Naive thymus-derived CD4-positive, alpha-beta T cell (primary cell): ENCODE measurements at regions not wholly inside any gene's neighbourhood (a gene's known extent, or its start where the extent isn't known, plus 50 kb on each side); places are given as distances from the start of the nearest gene placed in this dataset.

Source experiments
- ATAC-seq: fragments of 150-1000 bp; cut with Tn5 transposase; 2 replicates; pipeline ENCODE4 v1.10.0; 2021; ENCODE audit warnings: mild to moderate bottlenecking, moderate library complexity
- CTCF ChIA-PET: fragments of 350-600 bp; sonication (Branson Sonifier 250); formaldehyde crosslinking; loops from one replicate; lab custom pipeline; 2021; ENCODE audit warnings: antibody characterized with exemption; lab: Charles Lee
- POLR2A ChIA-PET: fragments of 350-600 bp; sonication (Branson Sonifier 250); formaldehyde crosslinking; loops from one replicate; lab custom pipeline; 2021; ENCODE audit warnings: antibody characterized with exemption, inconsistent platforms; lab: Charles Lee
- DNase-seq, 9 donors: peaks; one replicate each; pipeline versions ENCODE4 v3.0.0 to v3.0.0-alpha.2; 2020 to 2022; ENCODE audit warnings: mixed read lengths in 1 of 9
- H3K27ac ChIP-seq: one replicate; pipeline ENCODE4 v1.7.0; 2013; ENCODE audit warnings: mild to moderate bottlenecking, low read depth, low read length, moderate library complexity
- H3K27me3 ChIP-seq, 2 donors: one replicate each; pipeline ENCODE4 v1.7.0; 2013; ENCODE audit warnings: low read length in 2 of 2, mild to moderate bottlenecking in 2 of 2, moderate library complexity in 2 of 2; ENCODE audit not compliant: control insufficient read depth in 2 of 2, insufficient read depth in 2 of 2
- H3K36me3 ChIP-seq, 3 experiments: 1 replicate in 2 of 3; 2 replicates in 1 of 3; pipeline ENCODE4 v1.7.0; 2013; ENCODE audit warnings: low read length in 3 of 3, mild to moderate bottlenecking in 3 of 3, moderate library complexity in 1 of 3; ENCODE audit not compliant: insufficient read depth in 3 of 3, control insufficient read depth in 2 of 3
- H3K4me1 ChIP-seq, 2 donors: one replicate each; pipeline ENCODE4 v1.7.0; 2013; ENCODE audit warnings: low read length in 2 of 2, mild to moderate bottlenecking in 2 of 2, moderate library complexity in 1 of 2; ENCODE audit not compliant: control insufficient read depth in 2 of 2, insufficient read depth in 2 of 2
- H3K4me3 ChIP-seq: 2 replicates; pipeline ENCODE4 v1.7.0; 2013; ENCODE audit warnings: mild to moderate bottlenecking, low read length
- H3K9me3 ChIP-seq, 3 experiments: 1 replicate in 2 of 3; 2 replicates in 1 of 3; pipeline ENCODE4 v1.7.0; 2013; ENCODE audit warnings: low read length in 3 of 3; ENCODE audit not compliant: control insufficient read depth in 2 of 3
- H3K27ac Mint-ChIP-seq, 9 donors: one replicate each; pipeline ENCODE4 v1.8.0; 2020 to 2022; ENCODE audit warnings: mixed read lengths in 9 of 9, mild to moderate bottlenecking in 8 of 9, moderate library complexity in 5 of 9, inconsistent platforms in 2 of 9
- H3K27me3 Mint-ChIP-seq, 5 donors: one replicate each; pipeline ENCODE4 v1.8.0; 2021 to 2022; ENCODE audit warnings: mixed read lengths in 5 of 5, mild to moderate bottlenecking in 1 of 5
- H3K36me3 Mint-ChIP-seq, 5 donors: one replicate each; pipeline ENCODE4 v1.8.0; 2020 to 2022; ENCODE audit warnings: mixed read lengths in 5 of 5, mild to moderate bottlenecking in 3 of 5, inconsistent platforms in 1 of 5
- H3K4me1 Mint-ChIP-seq, 7 donors: one replicate each; pipeline ENCODE4 v1.8.0; 2020 to 2022; ENCODE audit warnings: mixed read lengths in 7 of 7, mild to moderate bottlenecking in 3 of 7, inconsistent platforms in 1 of 7
- H3K4me3 Mint-ChIP-seq, 10 donors: one replicate each; pipeline ENCODE4 v1.8.0; 2020 to 2022; ENCODE audit warnings: mild to moderate bottlenecking in 10 of 10, mixed read lengths in 10 of 10, moderate library complexity in 6 of 10, inconsistent platforms in 2 of 10
- H3K9me3 Mint-ChIP-seq, 11 donors: one replicate each; pipeline ENCODE4 v1.8.0; 2020 to 2022; ENCODE audit warnings: mixed read lengths in 11 of 11, mild to moderate bottlenecking in 4 of 11, inconsistent platforms in 1 of 11, moderate library complexity in 1 of 11
- intact Hi-C, 2 donors: fragments of 100-400 bp; cut with micrococcal nuclease; formaldehyde crosslinking; loops; one replicate each; pipeline ENCODE4 v1.15.1; 2023

DNA sequence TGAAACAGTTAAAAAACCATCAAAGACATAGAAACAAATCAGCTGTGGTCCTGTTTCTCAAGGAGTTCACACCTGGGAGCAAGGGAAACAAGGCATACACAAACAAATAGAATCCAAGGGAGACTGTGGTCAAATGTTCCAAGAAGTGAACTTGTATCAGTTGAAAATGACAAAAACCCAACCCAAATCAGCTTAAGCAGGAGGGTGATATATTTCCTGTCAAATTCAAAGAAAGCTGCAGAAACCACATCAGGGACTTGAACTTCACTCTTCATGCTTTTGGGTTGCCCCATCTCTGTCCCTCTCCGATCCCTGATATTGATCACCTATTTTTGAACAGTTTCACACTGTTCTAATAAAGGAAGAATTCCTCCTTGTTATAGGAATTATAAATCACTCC is 148.6 kb upstream of the FMR1 start:
- Mint-ChIP-seq H3K27me3 (peaks cover 0 to 3% (median 0%) of the 10 kb centered on the region in 5 donors), H3K4me1 (peaks cover 0 to 21% (median 8%) of the 10 kb centered on the region in 7 donors), H3K36me3 (peaks cover 0 to 8% (median 0%) of the 10 kb centered on the region in 5 donors), H3K9me3 (peaks cover 0 to 3% (median 0%) of the 10 kb centered on the region in 11 donors), H3K4me3 (peak overlapping the region in 3 of 10 donors; percentile 16 to 64 (median 19)), H3K27ac (peak overlapping the region in 1 of 9 donors; percentile 73)
- H3K4me3 ChIP-seq, result no peak overlapping the region
- no peaks in the 10 kb centered on the region for H3K9me3 ChIP-seq
- intact Hi-C loops, result loop anchor here in 1 of 2 donors (1.0 to 10.0 kb wide), 3 partner anchors 26 to 152 kb away; partner anchors contain the start of gene FMR1
- H3K27me3 ChIP-seq, result no peaks in the 10 kb centered on the region
- ChIA-PET CTCF (no interaction called here), POLR2A (no interaction called here)
- DNase-seq (peak in 1 of 9 donors; percentile 5), ATAC-seq (no peak)
- H3K27ac ChIP-seq, result no peak overlapping the region
- H3K36me3 ChIP-seq, result no peaks in the 10 kb centered on the region
- H3K4me1 ChIP-seq, result no peaks in the 10 kb centered on the region

DNA sequence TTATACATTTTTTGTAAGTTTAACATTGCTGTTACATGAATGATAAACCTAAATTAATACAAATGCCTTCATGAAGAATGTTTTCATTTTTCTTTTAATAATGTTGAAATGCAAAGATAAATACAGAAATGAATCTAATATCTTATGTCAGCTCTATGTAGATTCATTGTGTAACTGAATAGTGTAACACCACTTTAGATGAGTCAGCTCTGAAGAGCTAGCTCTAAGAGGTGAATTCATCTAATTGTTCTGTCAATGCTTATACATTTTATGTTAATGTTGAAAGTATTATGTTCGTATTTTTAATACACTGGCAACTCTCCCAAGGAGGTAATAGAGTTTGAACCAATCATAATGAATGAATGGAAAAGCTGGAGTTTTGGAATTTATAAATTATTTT is 146.9 kb upstream of the FMR1 start:
- POLR2A ChIA-PET, result no interaction called here
- CTCF ChIA-PET, result no interaction called here
- H3K27ac ChIP-seq, result no peak overlapping the region
- no peak for ATAC-seq
- Mint-ChIP-seq H3K9me3 (peaks cover 0 to 3% (median 0%) of the 10 kb centered on the region in 11 donors), H3K27me3 (peaks cover 0 to 5% (median 0%) of the 10 kb centered on the region in 5 donors), H3K36me3 (peaks cover 0 to 6% (median 0%) of the 10 kb centered on the region in 5 donors), H3K4me3 (no peak overlapping the region), H3K4me1 (peaks cover 0 to 21% (median 8%) of the 10 kb centered on the region in 7 donors), H3K27ac (no peak overlapping the region)
- no peaks in the 10 kb centered on the region for H3K4me1 ChIP-seq
- DNase-seq, result no peak
- no peak overlapping the region for H3K4me3 ChIP-seq
- H3K36me3 ChIP-seq, result no peaks in the 10 kb centered on the region
- intact Hi-C loops, result loop anchor here in 1 of 2 donors (10.0 kb wide), 1 partner anchor 150 kb away; the partner anchor contains the start of gene FMR1
- H3K27me3 ChIP-seq, result no peaks in the 10 kb centered on the region
- no peaks in the 10 kb centered on the region for H3K9me3 ChIP-seq

DNA sequence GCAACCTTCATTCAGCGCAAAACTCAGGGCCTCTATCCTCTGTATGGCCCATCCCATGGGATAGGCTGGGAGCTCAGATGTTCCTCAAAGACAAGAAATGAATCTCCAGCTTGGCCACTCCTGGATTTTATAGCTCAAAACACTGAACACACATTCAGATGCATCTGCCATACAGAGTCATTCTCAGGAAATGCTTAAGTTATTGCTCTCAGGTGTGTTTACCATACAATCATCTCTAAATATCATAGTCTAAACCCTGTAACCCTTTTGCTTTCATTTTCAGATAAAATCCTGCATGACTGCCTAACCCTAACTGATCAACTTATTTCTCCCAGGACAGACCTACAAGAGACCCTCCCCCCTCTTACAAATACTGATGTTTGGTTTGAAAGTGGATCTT is 140.9 kb upstream of the FMR1 start:
- Histone ChIP-seq H3K27ac (no peak overlapping the region), H3K4me3 (no peak overlapping the region), H3K27me3 (no peaks in the 10 kb centered on the region), H3K4me1 (no peaks in the 10 kb centered on the region), H3K9me3 (no peaks in the 10 kb centered on the region), H3K36me3 (no peaks in the 10 kb centered on the region)
- Mint-ChIP-seq H3K9me3 (no peaks in the 10 kb centered on the region), H3K4me1 (peaks cover 0 to 9% (median 0%) of the 10 kb centered on the region in 7 donors), H3K27ac (peak overlapping the region in 1 of 9 donors; percentile 58), H3K4me3 (peak overlapping the region in 1 of 10 donors; percentile 44), H3K27me3 (peaks cover 0 to 5% (median 0%) of the 10 kb centered on the region in 5 donors), H3K36me3 (peaks cover 0 to 2% (median 0%) of the 10 kb centered on the region in 5 donors)
- intact Hi-C loops, result no loop called here
- POLR2A ChIA-PET, result no interaction called here
- ATAC-seq, result no peak
- DNase-seq, result no peak
- CTCF ChIA-PET, result no interaction called here

DNA sequence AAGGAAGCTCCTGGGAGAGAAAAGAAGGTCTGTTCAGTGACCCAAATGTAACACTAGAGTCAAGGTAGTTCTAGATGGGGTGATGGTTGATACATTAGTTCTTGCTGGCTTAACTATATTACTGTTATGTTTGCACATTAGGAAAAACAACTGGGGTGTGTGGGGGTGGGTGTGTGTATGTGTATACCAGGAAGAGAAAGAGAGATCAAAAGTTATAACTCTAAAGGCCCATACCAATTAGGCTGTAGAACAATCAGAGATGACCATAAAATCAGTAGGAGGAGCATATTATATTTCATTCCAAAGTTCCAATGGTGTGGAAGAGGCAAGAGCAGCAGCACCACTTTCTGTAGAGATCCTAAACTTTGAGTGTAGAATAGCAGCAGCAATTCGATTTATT is 134.7 kb upstream of the FMR1 start:
- CTCF ChIA-PET, result no interaction called here
- peaks cover 0 to 2% (median 0%) of the 10 kb centered on the region in 11 donors for H3K9me3 Mint-ChIP-seq
- POLR2A ChIA-PET, result no interaction called here
- intact Hi-C loops, result no loop called here
- peak overlapping the region in 1 of 9 donors; percentile 29 for H3K27ac Mint-ChIP-seq
- H3K36me3 ChIP-seq, result no peaks in the 10 kb centered on the region
- H3K4me1 ChIP-seq, result no peaks in the 10 kb centered on the region
- H3K4me1 Mint-ChIP-seq, result peaks cover 0 to 12% (median 0%) of the 10 kb centered on the region in 7 donors
- ATAC-seq (no peak), DNase-seq (no peak)
- no peak overlapping the region for H3K4me3 ChIP-seq
- H3K36me3 Mint-ChIP-seq, result peaks cover 0 to 2% (median 0%) of the 10 kb centered on the region in 5 donors
- H3K4me3 Mint-ChIP-seq, result no peak overlapping the region
- no peaks in the 10 kb centered on the region for H3K27me3 ChIP-seq
- H3K27ac ChIP-seq, result no peak overlapping the region
- H3K9me3 ChIP-seq, result no peaks in the 10 kb centered on the region
- peaks cover 0 to 7% (median 0%) of the 10 kb centered on the region in 5 donors for H3K27me3 Mint-ChIP-seq

DNA sequence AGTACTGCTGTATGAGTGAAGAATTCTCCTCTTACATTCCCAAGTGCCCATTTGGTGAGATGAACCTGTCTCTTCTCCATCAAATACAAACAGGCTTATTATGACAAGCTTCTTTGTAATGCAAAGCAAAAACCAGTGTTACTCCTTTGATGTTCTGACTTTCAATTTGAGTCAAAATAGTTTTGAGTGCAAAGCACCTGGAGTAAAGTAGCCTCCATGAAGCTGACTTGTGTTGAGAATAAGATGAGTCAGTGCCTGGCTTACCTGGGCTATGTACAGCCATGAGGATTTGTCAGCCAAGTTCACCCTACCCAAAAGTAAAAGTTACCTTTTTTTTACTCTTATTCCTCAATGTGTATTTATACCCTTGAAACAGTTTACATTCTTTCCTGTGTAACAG is 132.5 kb upstream of the FMR1 start:
- ATAC-seq, result no peak
- Mint-ChIP-seq H3K27ac (peak overlapping the region in 1 of 9 donors; percentile 42), H3K27me3 (peaks cover 0 to 7% (median 0%) of the 10 kb centered on the region in 5 donors), H3K4me3 (no peak overlapping the region), H3K36me3 (peaks cover 0 to 2% (median 0%) of the 10 kb centered on the region in 5 donors), H3K4me1 (peaks cover 0 to 15% (median 0%) of the 10 kb centered on the region in 7 donors), H3K9me3 (peaks cover 0 to 2% (median 0%) of the 10 kb centered on the region in 11 donors)
- CTCF ChIA-PET, result no interaction called here
- H3K27ac ChIP-seq, result no peak overlapping the region
- no peaks in the 10 kb centered on the region for H3K9me3 ChIP-seq
- intact Hi-C loops, result no loop called here
- H3K27me3 ChIP-seq, result no peaks in the 10 kb centered on the region
- H3K4me1 ChIP-seq, result no peaks in the 10 kb centered on the region
- DNase-seq, result no peak
- POLR2A ChIA-PET, result no interaction called here
- H3K4me3 ChIP-seq, result no peak overlapping the region
- H3K36me3 ChIP-seq, result no peaks in the 10 kb centered on the region

DNA sequence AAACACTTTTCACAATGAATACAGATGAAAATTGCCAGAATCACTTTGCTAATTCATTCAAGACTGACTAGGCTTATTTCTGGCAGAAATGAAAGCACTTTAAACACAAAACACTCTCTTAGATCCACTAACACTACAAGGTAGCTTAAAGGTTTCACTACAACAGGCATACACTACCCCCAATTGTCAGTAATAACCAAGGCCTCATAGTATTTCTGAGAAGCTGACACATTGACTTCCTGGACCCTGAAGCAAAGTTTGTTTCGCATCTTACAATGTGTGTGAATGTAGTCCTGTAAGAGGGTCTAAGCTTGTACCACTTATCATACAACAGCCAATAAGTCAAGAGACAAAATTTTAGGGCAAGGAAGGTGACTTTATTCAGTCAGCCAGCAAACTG is 129.9 kb upstream of the FMR1 start:
- DNase-seq (no peak), ATAC-seq (no peak)
- Mint-ChIP-seq H3K9me3 (peaks cover 0 to 2% (median 0%) of the 10 kb centered on the region in 11 donors), H3K36me3 (no peaks in the 10 kb centered on the region), H3K27ac (no peak overlapping the region), H3K4me1 (peaks cover 0 to 17% (median 0%) of the 10 kb centered on the region in 7 donors), H3K27me3 (peaks cover 0 to 4% (median 0%) of the 10 kb centered on the region in 5 donors), H3K4me3 (no peak overlapping the region)
- ChIA-PET CTCF (no interaction called here), POLR2A (no interaction called here)
- Histone ChIP-seq H3K27me3 (no peaks in the 10 kb centered on the region), H3K27ac (no peak overlapping the region), H3K4me1 (no peaks in the 10 kb centered on the region), H3K36me3 (no peaks in the 10 kb centered on the region), H3K9me3 (no peaks in the 10 kb centered on the region), H3K4me3 (no peak overlapping the region)
- intact Hi-C loops, result loop anchor here in 1 of 2 donors (5.0 kb wide), 1 partner anchor 45 kb away; no protein-coding TSS in a partner anchor
